OCI-LY1 (cell line): ENCODE measurements at regions not wholly inside any gene's neighbourhood (a gene's known extent, or its start where the extent isn't known, plus 50 kb on each side); places are given as distances from the start of the nearest gene placed in this dataset.

Experiments
- H2AFZ ChIP-seq: fragments of 200-600 bp; sonication (generic), shearing (Covaris generic); 2 replicates; pipeline ENCODE4 v1.6.0; 2014; ENCODE audit warnings: antibody characterized with exemption, mild to moderate bottlenecking, low read length
- H3F3A ChIP-seq: fragments of 200-600 bp; sonication (generic), shearing (Covaris generic); 2 replicates; pipeline ENCODE4 v1.6.0; 2014; ENCODE audit warnings: mild to moderate bottlenecking, antibody characterized with exemption, low read length, moderate library complexity; ENCODE audit not compliant: insufficient read depth
- H3K27ac ChIP-seq: fragments of 200-600 bp; sonication (generic); 2 replicates; pipeline ENCODE4 v1.5.1; 2014; ENCODE audit warnings: low read length, mixed run types, mild to moderate bottlenecking, low read depth; ENCODE audit not compliant: poor library complexity, severe bottlenecking
- H3K27me3 ChIP-seq: fragments of 200-600 bp; sonication (generic); 2 replicates; pipeline ENCODE4 v1.6.0; 2014; ENCODE audit warnings: antibody characterized with exemption, mild to moderate bottlenecking, low read length, moderate library complexity; ENCODE audit not compliant: insufficient read depth
- H3K36me3 ChIP-seq: fragments of 200-600 bp; sonication (generic); 2 replicates; pipeline ENCODE4 v1.6.1; 2014; ENCODE audit warnings: mild to moderate bottlenecking, antibody characterized with exemption, low read length, moderate library complexity, mixed read lengths; ENCODE audit not compliant: insufficient read depth
- H3K4me1 ChIP-seq: fragments of 200-600 bp; sonication (generic); 2 replicates; pipeline ENCODE4 v1.5.1; 2014; ENCODE audit warnings: mild to moderate bottlenecking, low read length, moderate library complexity; ENCODE audit not compliant: insufficient read depth, severe bottlenecking
- H3K4me2 ChIP-seq: fragments of 200-600 bp; sonication (generic), shearing (Covaris generic); 2 replicates; pipeline ENCODE4 v1.6.1; 2014; ENCODE audit warnings: low read length
- H3K4me3 ChIP-seq: fragments of 200-600 bp; sonication (generic); 2 replicates; pipeline ENCODE4 v1.5.1; 2014; ENCODE audit warnings: low read length, low read depth, mild to moderate bottlenecking, mixed read lengths; ENCODE audit not compliant: poor library complexity, severe bottlenecking
- H3K79me2 ChIP-seq: fragments of 200-600 bp; shearing (Covaris generic); 2 replicates; pipeline ENCODE4 v1.6.1; 2016; ENCODE audit warnings: mixed run types, low read length, mixed read lengths; ENCODE audit not compliant: insufficient read depth
- H3K9ac ChIP-seq: fragments of 200-600 bp; sonication (generic), shearing (Covaris generic); 2 replicates; pipeline ENCODE4 v1.6.1; 2014; ENCODE audit warnings: mild to moderate bottlenecking, low read length, mixed read lengths
- H3K9me2 ChIP-seq: fragments of 200-600 bp; sonication (generic), shearing (Covaris generic); 2 replicates; pipeline ENCODE4 v1.6.1; 2014; ENCODE audit warnings: low read depth, mild to moderate bottlenecking, low read length, mixed read lengths
- H3K9me3 ChIP-seq: fragments of 200-600 bp; shearing (Covaris generic); 2 replicates; pipeline ENCODE4 v1.6.1; 2014; ENCODE audit warnings: low read length, mixed read lengths
- H4K20me1 ChIP-seq: fragments of 200-600 bp; sonication (generic), shearing (Covaris generic); 2 replicates; pipeline ENCODE4 v1.6.0; 2016; ENCODE audit warnings: mild to moderate bottlenecking, low read length; ENCODE audit not compliant: insufficient read depth
- CTCF ChIP-seq: fragments of 200-600 bp; sonication (generic), shearing (Covaris generic); IDR thresholded peaks from 2 replicates; pipeline ENCODE4 v1.5.1; 2017; ENCODE audit warnings: mild to moderate bottlenecking, antibody characterized with exemption, low read length, moderate library complexity, mixed read lengths
- EZH2 ChIP-seq: fragments of 200-600 bp; sonication (generic), shearing (Covaris generic); IDR thresholded peaks from 2 replicates; pipeline ENCODE4 v1.8.0; 2017; ENCODE audit warnings: borderline replicate concordance, mixed run types, mild to moderate bottlenecking, antibody characterized with exemption, low read length, moderate library complexity, mixed read lengths

- H3K27me3 ChIP-seq, result no peaks in the 10 kb centered on the region
- TF ChIP-seq CTCF (no peak), EZH2 (no peak)
- H3F3A ChIP-seq, result no peaks in the 10 kb centered on the region
- H3K27ac ChIP-seq, result no peak overlapping the region
- H2AFZ ChIP-seq, result no peak overlapping the region
- no peak overlapping the region for H3K9ac ChIP-seq
- H3K9me2 ChIP-seq, result no peaks in the 10 kb centered on the region
- no peak overlapping the region for H3K4me3 ChIP-seq
- H3K9me3 ChIP-seq, result no peaks in the 10 kb centered on the region
- no peaks in the 10 kb centered on the region for H3K79me2 ChIP-seq
- no peak overlapping the region for H3K4me2 ChIP-seq
- no peaks in the 10 kb centered on the region for H3K36me3 ChIP-seq
- no peaks in the 10 kb centered on the region for H3K4me1 ChIP-seq
- H4K20me1 ChIP-seq, result no peaks in the 10 kb centered on the region
These were observed 161.0 kb upstream of the ZNF618 start for GRCh38 chr9:113715086-113715485.

GRCh38 chr9:113719919-113720318 lies 156.2 kb upstream of the ZNF618 start:
- Histone ChIP-seq H2AFZ (no peak overlapping the region), H3K4me2 (no peak overlapping the region), H3F3A (no peaks in the 10 kb centered on the region), H3K9me2 (no peaks in the 10 kb centered on the region), H3K79me2 (no peaks in the 10 kb centered on the region), H3K9me3 (no peaks in the 10 kb centered on the region), H3K4me1 (no peaks in the 10 kb centered on the region), H4K20me1 (no peaks in the 10 kb centered on the region), H3K36me3 (no peaks in the 10 kb centered on the region), H3K27ac (no peak overlapping the region), H3K4me3 (no peak overlapping the region), H3K9ac (no peak overlapping the region), H3K27me3 (no peaks in the 10 kb centered on the region)
- TF ChIP-seq CTCF, result no peak
- no peak for TF ChIP-seq EZH2

GRCh38 chr9:113720495-113720894 lies 155.6 kb upstream of the ZNF618 start:
- Histone ChIP-seq H3K9me3 (no peaks in the 10 kb centered on the region), H3K4me1 (no peaks in the 10 kb centered on the region), H3K9ac (no peak overlapping the region), H3F3A (no peaks in the 10 kb centered on the region), H3K9me2 (no peaks in the 10 kb centered on the region), H3K4me2 (no peak overlapping the region), H2AFZ (no peak overlapping the region), H3K27me3 (no peaks in the 10 kb centered on the region), H3K36me3 (no peaks in the 10 kb centered on the region), H3K4me3 (no peak overlapping the region), H3K27ac (no peak overlapping the region), H4K20me1 (no peaks in the 10 kb centered on the region), H3K79me2 (no peaks in the 10 kb centered on the region)
- TF ChIP-seq EZH2 (no peak), CTCF (no peak)
